Thoracic aorta (tissue), 2 donors: ENCODE measurements at regions not wholly inside any gene's neighbourhood (a gene's known extent, or its start where the extent isn't known, plus 50 kb on each side); places are given as distances from the start of the nearest gene placed in this dataset.

ENCODE experiments used
- ATAC-seq: fragments of 150-250 bp; one replicate; pipeline ENCODE4 v1.8.0; 2017; ENCODE audit warnings: low read depth; ENCODE audit not compliant: insufficient number of reproducible peaks, low FRiP score
- DNase-seq: peaks from one replicate; pipeline ENCODE4 v3.0.0-alpha.2; 2020; ENCODE audit warnings: low spot score
- H3K27ac ChIP-seq, 2 donors: fragments of 200-600 bp; sonication (generic); 1 replicate in 1 of 2; 2 replicates in 1 of 2; pipeline ENCODE4 v1.5.1; 2016; ENCODE audit warnings: mild to moderate bottlenecking in 2 of 2, moderate library complexity in 2 of 2
- H3K27me3 ChIP-seq: fragments of 200-600 bp; sonication (generic); replicated peaks from 2 replicates; pipeline ENCODE4 v1.6.0; 2016; ENCODE audit warnings: mild to moderate bottlenecking; ENCODE audit not compliant: insufficient read depth
- H3K36me3 ChIP-seq: fragments of 200-600 bp; sonication (generic); one replicate; pipeline ENCODE4 v1.5.1; 2016
- H3K4me1 ChIP-seq, 2 donors: fragments of 200-600 bp; sonication (generic); 1 replicate in 1 of 2; 2 replicates in 1 of 2; pipeline versions ENCODE4 v1.5.1 to v1.6.0; 2016; ENCODE audit warnings: low read depth in 2 of 2, mild to moderate bottlenecking in 1 of 2; ENCODE audit not compliant: control insufficient read depth in 1 of 2
- H3K4me3 ChIP-seq: fragments of 200-600 bp; sonication (generic); 2 replicates; pipeline ENCODE4 v1.5.1; 2016; ENCODE audit warnings: mild to moderate bottlenecking
- H3K9me3 ChIP-seq: fragments of 200-600 bp; sonication (generic); 2 replicates; pipeline ENCODE4 v1.5.1; 2016
- TF ChIP-seq, protein P1 (sequence below): fragments of 200-600 bp; sonication (generic); IDR thresholded peaks from one replicate; pipeline ENCODE4 v1.5.1; 2019; ENCODE audit warnings: antibody characterized with exemption

DNA sequence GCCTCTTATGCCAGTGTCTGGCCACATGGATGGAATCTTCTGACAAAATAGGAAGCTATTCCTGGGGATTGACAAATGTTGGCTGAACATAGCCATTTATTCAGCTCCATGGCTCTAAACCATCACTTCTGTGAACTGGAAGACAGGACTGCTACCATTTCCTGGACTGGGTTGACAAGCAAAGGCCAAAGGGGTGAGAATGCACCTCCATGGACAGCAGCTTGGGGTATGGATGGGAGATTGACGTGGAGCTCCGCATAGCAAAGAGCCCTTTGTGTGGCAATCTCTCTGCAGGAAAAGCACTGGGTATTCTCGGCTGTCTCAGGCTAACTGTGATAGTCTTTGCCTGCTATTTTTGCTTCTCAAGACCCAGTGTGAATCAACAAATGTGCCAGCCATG is 223.0 kb upstream of the EGLN3 start:
- DNase-seq (no peak), ATAC-seq (no peak)
- no peaks in the 10 kb centered on the region for H3K27me3 ChIP-seq
- no peak overlapping the region for H3K27ac ChIP-seq
- H3K4me3 ChIP-seq: no peak overlapping the region
- no peaks in the 10 kb centered on the region for H3K9me3 ChIP-seq
- TF ChIP-seq, protein P1, sequence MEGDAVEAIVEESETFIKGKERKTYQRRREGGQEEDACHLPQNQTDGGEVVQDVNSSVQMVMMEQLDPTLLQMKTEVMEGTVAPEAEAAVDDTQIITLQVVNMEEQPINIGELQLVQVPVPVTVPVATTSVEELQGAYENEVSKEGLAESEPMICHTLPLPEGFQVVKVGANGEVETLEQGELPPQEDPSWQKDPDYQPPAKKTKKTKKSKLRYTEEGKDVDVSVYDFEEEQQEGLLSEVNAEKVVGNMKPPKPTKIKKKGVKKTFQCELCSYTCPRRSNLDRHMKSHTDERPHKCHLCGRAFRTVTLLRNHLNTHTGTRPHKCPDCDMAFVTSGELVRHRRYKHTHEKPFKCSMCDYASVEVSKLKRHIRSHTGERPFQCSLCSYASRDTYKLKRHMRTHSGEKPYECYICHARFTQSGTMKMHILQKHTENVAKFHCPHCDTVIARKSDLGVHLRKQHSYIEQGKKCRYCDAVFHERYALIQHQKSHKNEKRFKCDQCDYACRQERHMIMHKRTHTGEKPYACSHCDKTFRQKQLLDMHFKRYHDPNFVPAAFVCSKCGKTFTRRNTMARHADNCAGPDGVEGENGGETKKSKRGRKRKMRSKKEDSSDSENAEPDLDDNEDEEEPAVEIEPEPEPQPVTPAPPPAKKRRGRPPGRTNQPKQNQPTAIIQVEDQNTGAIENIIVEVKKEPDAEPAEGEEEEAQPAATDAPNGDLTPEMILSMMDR: no peak
- no peaks in the 10 kb centered on the region for H3K36me3 ChIP-seq
- H3K4me1 ChIP-seq: peaks cover 7 to 31% of the 10 kb centered on the region in 2 donors

- Histone ChIP-seq H3K9me3 (no peaks in the 10 kb centered on the region), H3K36me3 (no peaks in the 10 kb centered on the region), H3K4me1 (peaks cover 7 to 31% of the 10 kb centered on the region in 2 donors), H3K4me3 (no peak overlapping the region), H3K27ac (no peak overlapping the region), H3K27me3 (no peaks in the 10 kb centered on the region)
- DNase-seq: no peak
- TF ChIP-seq, protein P1: no peak
- ATAC-seq: no peak
These were observed 221.9 kb upstream of the EGLN3 start for GRCh38 chr14:34172550-34173368.

GRCh38 chr14:34172173-34172451 is 221.2 kb upstream of the EGLN3 start:
- DNase-seq (no peak), ATAC-seq (no peak)
- Histone ChIP-seq H3K27me3 (no peaks in the 10 kb centered on the region), H3K9me3 (no peaks in the 10 kb centered on the region), H3K4me3 (no peak overlapping the region), H3K27ac (no peak overlapping the region), H3K36me3 (no peaks in the 10 kb centered on the region), H3K4me1 (peaks cover 7 to 31% of the 10 kb centered on the region in 2 donors)
- TF ChIP-seq, protein P1: no peak

- no peak for ATAC-seq
- Histone ChIP-seq H3K27me3 (no peaks in the 10 kb centered on the region), H3K4me1 (peaks cover 7 to 31% of the 10 kb centered on the region in 2 donors), H3K4me3 (no peak overlapping the region), H3K36me3 (no peaks in the 10 kb centered on the region), H3K9me3 (no peaks in the 10 kb centered on the region), H3K27ac (no peak overlapping the region)
- TF ChIP-seq, protein P1: no peak
- no peak for DNase-seq
These were observed 220.7 kb upstream of the EGLN3 start for GRCh38 chr14:34171431-34172172.

DNA sequence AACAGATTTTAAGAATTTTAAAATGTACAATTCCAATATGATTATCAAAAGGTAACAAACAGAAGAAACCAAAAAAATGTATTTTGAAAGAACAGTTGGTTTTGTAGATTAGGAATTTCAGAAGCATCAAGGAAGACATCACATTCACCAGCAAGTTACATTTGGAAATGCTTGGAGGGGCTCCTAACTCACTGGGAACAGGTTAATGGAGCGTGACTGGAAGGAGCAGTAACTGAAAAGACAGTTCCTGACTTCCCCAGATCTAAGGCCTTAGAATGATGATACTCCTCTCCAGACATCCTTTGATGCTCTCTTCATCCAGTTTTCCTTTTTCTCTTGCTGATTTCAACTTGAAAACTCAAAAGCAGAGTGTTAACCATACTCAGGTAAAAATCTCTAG is 220.0 kb upstream of the EGLN3 start:
- Histone ChIP-seq H3K27me3 (no peaks in the 10 kb centered on the region), H3K27ac (no peak overlapping the region), H3K36me3 (no peaks in the 10 kb centered on the region), H3K4me1 (peaks cover 7 to 31% of the 10 kb centered on the region in 2 donors), H3K4me3 (no peak overlapping the region), H3K9me3 (no peaks in the 10 kb centered on the region)
- ATAC-seq (no peak), DNase-seq (no peak)
- TF ChIP-seq, protein P1: no peak
